GM12878 (cell line): ENCODE measurements at regions not wholly inside any gene's neighbourhood (a gene's known extent, or its start where the extent isn't known, plus 50 kb on each side); places are given as distances from the start of the nearest gene placed in this dataset.
"Not testable (repeated sequence)": the region's sequence is repeated elsewhere in the genome, so short reads cannot be mapped to it uniquely, and the experiment has no call there.

ENCODE experiments used
- ATAC-seq: fragments of 200-7000 bp; cut with Tn5 transposase; 3 replicates; pipeline ENCODE4 v1.9.1; 2020; ENCODE audit warnings: mild to moderate bottlenecking, moderate library complexity
- BruUV-seq: library from RNA; stranded (reverse); fragments of 400-500 nt; replicated peaks from 2 replicates; lab custom pipeline; 2021; lab: Mats Ljungman, UMichigan
- CTCF ChIA-PET: fragments of 300-600 bp; sonication (Branson Sonifier 250); formaldehyde crosslinking; extraction: SDS; loops from one replicate; lab custom pipeline; 2021; ENCODE audit warnings: inconsistent platforms; lab: Yijun Ruan, JAX
- POLR2A ChIA-PET: fragments of 350-600 bp; formaldehyde crosslinking; extraction: SDS; loops from one replicate; lab custom pipeline; 2021; ENCODE audit warnings: inconsistent platforms; lab: Charles Lee
- RAD21 ChIA-PET: fragments of 300-600 bp; sonication (Branson Sonifier 250); formaldehyde crosslinking; loops from one replicate; lab custom pipeline; 2023; ENCODE audit warnings: antibody characterized with exemption; ENCODE audit not compliant: unreplicated experiment; lab: Charles Lee
- SMC1A ChIA-PET: fragments of 300-600 bp; sonication (Branson Sonifier 250); formaldehyde crosslinking; loops from one replicate; lab custom pipeline; 2023; ENCODE audit not compliant: unreplicated experiment, uncharacterized antibody; lab: Charles Lee
- DNase-seq: peaks from one replicate; pipeline ENCODE4 v3.0.0-alpha.2; 2011; ENCODE audit warnings: low read depth, low spot score
- FAIRE-seq: peaks from 3 replicates; lab custom pipeline; 2011; peaks lifted over from hg19 to GRCh38; lab: Jason Lieb, UNC
- H2AFZ ChIP-seq: 2 replicates; pipeline ENCODE4 v1.6.0; 2011; ENCODE audit warnings: low read depth, low read length, control low read depth; ENCODE audit not compliant: control insufficient read depth
- H3K27ac ChIP-seq: 2 replicates; pipeline ENCODE4 v1.5.1; 2011; ENCODE audit warnings: control low read depth; ENCODE audit not compliant: control insufficient read depth, insufficient read depth
- H3K27me3 ChIP-seq, 2 experiments: replicated peaks in 1 of 2; 2 replicates each; pipeline versions ENCODE4 v1.6.0 to v1.6.1; 2011; ENCODE audit warnings: low read length in 1 of 2; ENCODE audit not compliant: control insufficient read depth in 2 of 2, insufficient read depth in 2 of 2
- H3K36me3 ChIP-seq, 2 experiments: 2 replicates each; pipeline ENCODE4 v1.5.1; 2011; ENCODE audit warnings: low read length in 1 of 2; ENCODE audit not compliant: control insufficient read depth in 2 of 2, insufficient read depth in 2 of 2
- H3K4me1 ChIP-seq: 2 replicates; pipeline ENCODE4 v1.6.1; 2011; ENCODE audit warnings: mild to moderate bottlenecking, low read length, moderate library complexity, mixed read lengths; ENCODE audit not compliant: control insufficient read depth, insufficient read depth
- H3K4me2 ChIP-seq: 2 replicates; pipeline ENCODE4 v1.6.0; 2011; ENCODE audit warnings: control low read depth; ENCODE audit not compliant: control insufficient read depth, insufficient read depth
- H3K4me3 ChIP-seq: fragments of 200-600 bp; sonication (generic); 2 replicates; pipeline ENCODE4 v1.5.1; 2016
- H3K79me2 ChIP-seq: 2 replicates; pipeline ENCODE4 v1.6.0; 2011; ENCODE audit warnings: low read length; ENCODE audit not compliant: control insufficient read depth, insufficient read depth
- H3K9ac ChIP-seq: 2 replicates; pipeline ENCODE4 v1.8.0; 2011; ENCODE audit warnings: low read length, control low read depth, mixed read lengths; ENCODE audit not compliant: control insufficient read depth, insufficient read depth
- H3K9me3 ChIP-seq: replicated peaks from 3 replicates; pipeline ENCODE4 v1.5.1; 2011; ENCODE audit warnings: mild to moderate bottlenecking, low read length; ENCODE audit not compliant: control insufficient read depth, insufficient read depth
- H4K20me1 ChIP-seq: 2 replicates; pipeline ENCODE4 v1.6.0; 2011; ENCODE audit not compliant: control insufficient read depth, insufficient read depth
- BCL11A ChIP-seq: IDR thresholded peaks from 2 replicates; pipeline ENCODE4 v1.6.1; 2011; ENCODE audit warnings: low read depth, low read length
- RAD21 ChIP-seq: IDR thresholded peaks from 2 replicates; pipeline ENCODE4 v1.6.1; 2011; ENCODE audit warnings: mild to moderate bottlenecking, low read depth, low read length, moderate library complexity; ENCODE audit not compliant: insufficient read depth
- RCOR1 ChIP-seq: conservative IDR thresholded peaks from 2 replicates; pipeline ENCODE4 v1.6.1; 2012; ENCODE audit warnings: low read depth, low read length, improper control_type of control experiment
- SPI1 ChIP-seq: IDR thresholded peaks from 2 replicates; pipeline ENCODE4 v1.6.1; 2011; ENCODE audit warnings: low read depth, mild to moderate bottlenecking, low read length, moderate library complexity, borderline replicate concordance; ENCODE audit not compliant: insufficient read depth
- WGBS: methylation state at CpG from one replicate; pipeline ENCODE4 v1.1.6; 2016; ENCODE audit warnings: low lambda C conversion rate; ENCODE audit not compliant: insufficient replicate concordance, insufficient coverage; ENCODE audit errors: missing lambda C conversion rate; 5-methylcytosine and 5-hydroxymethylcytosine counted together
- in situ Hi-C: fragments of 300-500 bp; cut with MboI; formaldehyde crosslinking; loops from 9 replicates; pipeline ENCODE4 v1.14.3; 2018; ENCODE audit warnings: mixed read lengths
- intact Hi-C: fragments of 100-400 bp; cut with micrococcal nuclease; formaldehyde crosslinking; loops from one replicate; pipeline ENCODE4 v1.14.2; 2022; ENCODE audit not compliant: unreplicated experiment
- TF ChIP-seq, protein P1 (sequence below): IDR thresholded peaks from 2 replicates; pipeline ENCODE4 v1.6.1; 2011; ENCODE audit warnings: low read depth, low read length, improper control_type of control experiment, borderline replicate concordance

DNA sequence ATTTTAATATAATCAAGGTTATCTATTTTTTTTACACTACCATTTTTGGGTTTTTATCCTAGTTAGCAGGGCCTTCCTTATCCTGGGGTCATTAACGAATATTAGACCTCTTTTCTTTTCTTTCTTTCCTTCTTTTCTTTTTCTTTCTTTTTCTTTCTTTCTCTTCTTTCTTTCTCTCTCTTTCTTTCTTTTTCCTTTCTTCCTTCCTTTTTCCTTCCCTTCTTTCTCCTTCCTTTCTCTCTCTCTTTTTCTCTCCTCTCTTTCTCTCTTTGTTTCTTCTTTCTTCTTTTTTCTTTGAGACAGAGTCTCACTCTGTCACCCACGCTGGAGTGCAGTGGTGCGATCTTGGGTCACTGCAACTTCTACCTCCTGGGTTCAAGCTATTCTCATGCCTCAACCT is 120.4 kb upstream of the PDE7B start:
- intact Hi-C loops: no loop called here
- no peak overlapping the region for H3K27ac ChIP-seq
- BruUV-seq: no TSS peak
- H3K4me2 ChIP-seq: no peak overlapping the region
- ATAC-seq (no peak), FAIRE-seq (no peak)
- no peaks in the 10 kb centered on the region for H3K36me3 ChIP-seq
- H3K4me1 ChIP-seq: no peaks in the 10 kb centered on the region
- no peaks in the 10 kb centered on the region; the same call in 2 of the 3 replicates for H3K9me3 ChIP-seq
- no peak overlapping the region for H2AFZ ChIP-seq
- ChIA-PET CTCF (no interaction called here), POLR2A (no interaction called here)
- no peak overlapping the region for H3K9ac ChIP-seq
- H4K20me1 ChIP-seq: no peaks in the 10 kb centered on the region
- no peak for TF ChIP-seq SPI1
- no peak for TF ChIP-seq RAD21
- TF ChIP-seq, protein P1, sequence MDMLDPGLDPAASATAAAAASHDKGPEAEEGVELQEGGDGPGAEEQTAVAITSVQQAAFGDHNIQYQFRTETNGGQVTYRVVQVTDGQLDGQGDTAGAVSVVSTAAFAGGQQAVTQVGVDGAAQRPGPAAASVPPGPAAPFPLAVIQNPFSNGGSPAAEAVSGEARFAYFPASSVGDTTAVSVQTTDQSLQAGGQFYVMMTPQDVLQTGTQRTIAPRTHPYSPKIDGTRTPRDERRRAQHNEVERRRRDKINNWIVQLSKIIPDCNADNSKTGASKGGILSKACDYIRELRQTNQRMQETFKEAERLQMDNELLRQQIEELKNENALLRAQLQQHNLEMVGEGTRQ: no peak
- no peak for TF ChIP-seq RCOR1
- TF ChIP-seq BCL11A: no peak
- TF ChIP-seq, all 136 proteins: peak for 0
- H3K79me2 ChIP-seq: no peaks in the 10 kb centered on the region
- no peaks in the 10 kb centered on the region for H3K27me3 ChIP-seq
- RAD21 ChIA-PET: no interaction called here
- SMC1A ChIA-PET: no interaction called here
- DNase-seq: no peak
- in situ Hi-C loops: no loop called here
- 45% methylated on average over 3 of the region's 3 CpGs for WGBS
- no peak overlapping the region for H3K4me3 ChIP-seq

DNA sequence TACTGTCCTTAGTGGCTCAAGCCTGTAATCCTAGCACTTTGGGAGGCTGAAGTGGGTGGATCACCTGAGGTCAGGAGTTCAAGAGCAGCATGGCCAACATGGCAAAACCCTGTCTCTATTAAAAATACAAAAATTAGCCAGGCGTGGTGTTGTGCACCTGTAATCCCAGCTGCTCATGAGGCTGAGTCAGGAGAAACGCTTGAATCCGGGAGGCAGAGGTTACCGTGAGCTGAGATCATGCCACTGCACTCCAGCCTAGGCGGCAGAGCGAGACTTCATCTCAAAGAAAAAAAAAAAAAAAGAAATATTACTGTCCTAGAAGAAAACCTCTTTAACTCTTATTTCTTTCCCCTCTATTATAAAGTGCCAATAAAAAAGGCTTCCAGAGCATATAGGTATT is 115.2 kb upstream of the PDE7B start:
- H4K20me1 ChIP-seq, H3K4me2 ChIP-seq, H3K36me3 ChIP-seq, FAIRE-seq, H3K4me3 ChIP-seq, H2AFZ ChIP-seq, POLR2A ChIA-PET, DNase-seq, H3K9me3 ChIP-seq, ATAC-seq, in situ Hi-C loops, intact Hi-C loops, CTCF ChIA-PET, RAD21 ChIA-PET, H3K27me3 ChIP-seq, H3K9ac ChIP-seq, BruUV-seq, SMC1A ChIA-PET, H3K79me2 ChIP-seq, H3K27ac ChIP-seq, H3K4me1 ChIP-seq: not testable (repeated sequence)
- 55% methylated on average over 6 of the region's 6 CpGs for WGBS
